HFFc6 (cell line): ENCODE measurements at regions not wholly inside any gene's neighbourhood (a gene's known extent, or its start where the extent isn't known, plus 50 kb on each side); places are given as distances from the start of the nearest gene placed in this dataset.

Experiments used
- DNase-seq: peaks from one replicate; pipeline ENCODE4 v3.0.0-alpha.2; 2018
- H3K27ac Mint-ChIP-seq: 2 replicates; pipeline ENCODE4 v1.8.0; 2020; ENCODE audit warnings: mild to moderate bottlenecking, mixed read lengths
- H3K27me3 Mint-ChIP-seq: 2 replicates; pipeline ENCODE4 v1.8.0; 2021; ENCODE audit warnings: mild to moderate bottlenecking, moderate library complexity, mixed read lengths; ENCODE audit not compliant: insufficient read depth
- H3K36me3 Mint-ChIP-seq: 2 replicates; pipeline ENCODE4 v1.8.0; 2021; ENCODE audit warnings: low read depth, mixed read lengths
- H3K4me1 Mint-ChIP-seq: 2 replicates; pipeline ENCODE4 v1.8.0; 2020; ENCODE audit warnings: low read depth, mixed read lengths
- H3K4me3 Mint-ChIP-seq: 2 replicates; pipeline ENCODE4 v1.8.0; 2020; ENCODE audit warnings: mild to moderate bottlenecking, moderate library complexity, mixed read lengths
- H3K9me3 Mint-ChIP-seq: 2 replicates; pipeline ENCODE4 v1.8.0; 2020; ENCODE audit warnings: mild to moderate bottlenecking, mixed read lengths
- CTCF ChIP-seq: fragments of 200-600 bp; sonication (generic); IDR thresholded peaks from 2 replicates; pipeline ENCODE4 v1.5.0; 2021; ENCODE audit warnings: antibody characterized with exemption, mild to moderate bottlenecking

- peaks cover 2% of the 10 kb centered on the region for H3K27me3 Mint-ChIP-seq
- H3K27ac Mint-ChIP-seq = no peak overlapping the region
- peaks cover 7% of the 10 kb centered on the region; the same call in 1 of the 2 replicates for H3K4me1 Mint-ChIP-seq
- no peak for TF ChIP-seq CTCF
- H3K9me3 Mint-ChIP-seq = no peaks in the 10 kb centered on the region
- peaks cover 7% of the 10 kb centered on the region; the same call in 1 of the 2 replicates for H3K36me3 Mint-ChIP-seq
- no peak for DNase-seq
- no peak overlapping the region for H3K4me3 Mint-ChIP-seq
Measured at GRCh38 chr6:43901733-43902230, 131.8 kb downstream of the VEGFA start.

GRCh38 chr6:43900916-43901732, 131.1 kb downstream of the VEGFA start:
- Mint-ChIP-seq H3K27ac (no peak overlapping the region), H3K4me1 (peaks cover 7% of the 10 kb centered on the region; the same call in 1 of the 2 replicates), H3K36me3 (peaks cover 7% of the 10 kb centered on the region; the same call in 1 of the 2 replicates), H3K9me3 (no peaks in the 10 kb centered on the region), H3K27me3 (peaks cover 2% of the 10 kb centered on the region), H3K4me3 (no peak overlapping the region)
- no peak for DNase-seq
- TF ChIP-seq CTCF = no peak

- Mint-ChIP-seq H3K4me1 (peaks cover 7% of the 10 kb centered on the region; the same call in 1 of the 2 replicates), H3K4me3 (no peak overlapping the region), H3K27ac (no peak overlapping the region), H3K9me3 (no peaks in the 10 kb centered on the region), H3K36me3 (peaks cover 7% of the 10 kb centered on the region; the same call in 1 of the 2 replicates), H3K27me3 (peaks cover 2% of the 10 kb centered on the region)
- no peak for DNase-seq
- TF ChIP-seq CTCF = no peak
Measured at GRCh38 chr6:43900560-43900915, 130.5 kb downstream of the VEGFA start.

- peaks cover 7% of the 10 kb centered on the region; the same call in 1 of the 2 replicates for H3K4me1 Mint-ChIP-seq
- no peak overlapping the region for H3K27ac Mint-ChIP-seq
- H3K9me3 Mint-ChIP-seq = no peaks in the 10 kb centered on the region
- H3K27me3 Mint-ChIP-seq = peaks cover 2% of the 10 kb centered on the region
- no peak for TF ChIP-seq CTCF
- DNase-seq = no peak
- H3K4me3 Mint-ChIP-seq = no peak overlapping the region
- peaks cover 7% of the 10 kb centered on the region; the same call in 1 of the 2 replicates for H3K36me3 Mint-ChIP-seq
Measured at GRCh38 chr6:43899830-43900229, 129.8 kb downstream of the VEGFA start.

- Mint-ChIP-seq H3K36me3 (peaks cover 7% of the 10 kb centered on the region; the same call in 1 of the 2 replicates), H3K27me3 (peaks cover 5% of the 10 kb centered on the region), H3K4me1 (no peaks in the 10 kb centered on the region), H3K27ac (no peak overlapping the region), H3K4me3 (no peak overlapping the region), H3K9me3 (no peaks in the 10 kb centered on the region)
- TF ChIP-seq CTCF = no peak
- DNase-seq = no peak
Measured at GRCh38 chr6:43898358-43899131, 128.5 kb downstream of the VEGFA start.
